ENCODE measurements at regions not wholly inside any gene's neighbourhood (a gene's known extent, or its start where the extent isn't known, plus 50 kb on each side); places are given as distances from the start of the nearest gene placed in this dataset.

DNA sequence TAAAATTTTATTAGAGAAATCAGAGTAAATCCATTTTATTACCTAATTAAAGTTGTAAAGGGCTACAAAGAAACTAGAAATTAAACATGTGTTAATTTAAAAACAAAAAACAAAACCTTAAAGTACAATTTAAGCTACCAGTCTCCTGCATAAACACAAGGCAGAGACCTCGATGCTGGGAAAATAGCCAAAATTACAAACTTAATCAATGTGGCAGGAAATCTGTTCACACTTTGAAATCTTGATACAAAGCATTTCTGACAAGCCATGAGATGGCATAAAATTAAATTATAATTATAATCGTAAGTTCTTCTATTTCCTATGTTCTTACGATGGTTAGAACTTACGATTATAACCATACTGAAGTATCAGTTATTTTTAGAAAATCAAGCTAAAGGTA is 158.0 kb upstream of the FREM1 start:
- TF ChIP-seq, protein P1, sequence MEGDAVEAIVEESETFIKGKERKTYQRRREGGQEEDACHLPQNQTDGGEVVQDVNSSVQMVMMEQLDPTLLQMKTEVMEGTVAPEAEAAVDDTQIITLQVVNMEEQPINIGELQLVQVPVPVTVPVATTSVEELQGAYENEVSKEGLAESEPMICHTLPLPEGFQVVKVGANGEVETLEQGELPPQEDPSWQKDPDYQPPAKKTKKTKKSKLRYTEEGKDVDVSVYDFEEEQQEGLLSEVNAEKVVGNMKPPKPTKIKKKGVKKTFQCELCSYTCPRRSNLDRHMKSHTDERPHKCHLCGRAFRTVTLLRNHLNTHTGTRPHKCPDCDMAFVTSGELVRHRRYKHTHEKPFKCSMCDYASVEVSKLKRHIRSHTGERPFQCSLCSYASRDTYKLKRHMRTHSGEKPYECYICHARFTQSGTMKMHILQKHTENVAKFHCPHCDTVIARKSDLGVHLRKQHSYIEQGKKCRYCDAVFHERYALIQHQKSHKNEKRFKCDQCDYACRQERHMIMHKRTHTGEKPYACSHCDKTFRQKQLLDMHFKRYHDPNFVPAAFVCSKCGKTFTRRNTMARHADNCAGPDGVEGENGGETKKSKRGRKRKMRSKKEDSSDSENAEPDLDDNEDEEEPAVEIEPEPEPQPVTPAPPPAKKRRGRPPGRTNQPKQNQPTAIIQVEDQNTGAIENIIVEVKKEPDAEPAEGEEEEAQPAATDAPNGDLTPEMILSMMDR (conservative IDR thresholded peaks at IDR 0.05 in 1 of 2, IDR thresholded peaks at IDR 0.05 in 1 of 2; ENCODE audit: extremely low read depth in 1 of 2, insufficient read depth in 1 of 2, low read depth in 1 of 2, low read length in 2 of 2): no peak
- no peak for TF ChIP-seq EZH2 (IDR thresholded peaks at IDR 0.05; ENCODE audit: borderline replicate concordance, low read length)
